Mucosa of descending colon (tissue), 3 donors: ENCODE measurements at regions not wholly inside any gene's neighbourhood (a gene's known extent, or its start where the extent isn't known, plus 50 kb on each side); places are given as distances from the start of the nearest gene placed in this dataset.
"Not testable (repeated sequence)": the region's sequence is repeated elsewhere in the genome, so short reads cannot be mapped to it uniquely, and the experiment has no call there.

Experiments used
- ATAC-seq: fragments of 200-7000 bp; cut with Tn5 transposase; one replicate; pipeline ENCODE4 v1.9.1; 2020; ENCODE audit warnings: mild to moderate bottlenecking, moderate library complexity
- DNase-seq, 3 donors: peaks; one replicate each; pipeline ENCODE4 v3.0.0-alpha.2; 2020
- H3K36me3 ChIP-seq: fragments of 200-600 bp; one replicate; pipeline ENCODE4 v1.8.0; 2021; ENCODE audit warnings: low read depth, mild to moderate bottlenecking
- H3K4me1 ChIP-seq: fragments of 200-600 bp; one replicate; pipeline ENCODE4 v1.8.0; 2021; ENCODE audit warnings: low read depth, mild to moderate bottlenecking
- H3K4me3 ChIP-seq: fragments of 200-600 bp; one replicate; pipeline ENCODE4 v1.8.0; 2021; ENCODE audit warnings: mild to moderate bottlenecking
- H3K9me3 ChIP-seq: fragments of 200-600 bp; one replicate; pipeline ENCODE4 v1.8.0; 2021; ENCODE audit warnings: mild to moderate bottlenecking
- CTCF ChIP-seq: fragments of 200-600 bp; IDR thresholded peaks from one replicate; pipeline ENCODE4 v1.8.0; 2022; ENCODE audit warnings: antibody characterized with exemption, mild to moderate bottlenecking
- intact Hi-C, 2 donors: fragments of 100-400 bp; cut with DNase I in 1 of 2; cut with micrococcal nuclease in 1 of 2; formaldehyde crosslinking; loops; one replicate each; pipeline versions ENCODE4 v1.11.0 to v1.11.1; 2022; cut with DNase I, micrococcal nuclease
- donor health status: DM: no; HTN: no; CAD: no; lungs with moderate emphysema.
- donor health status: DM: no; HTN: no; CAD: no.
- donor health status: DM: no; HTN: yes; CAD: no.

DNA sequence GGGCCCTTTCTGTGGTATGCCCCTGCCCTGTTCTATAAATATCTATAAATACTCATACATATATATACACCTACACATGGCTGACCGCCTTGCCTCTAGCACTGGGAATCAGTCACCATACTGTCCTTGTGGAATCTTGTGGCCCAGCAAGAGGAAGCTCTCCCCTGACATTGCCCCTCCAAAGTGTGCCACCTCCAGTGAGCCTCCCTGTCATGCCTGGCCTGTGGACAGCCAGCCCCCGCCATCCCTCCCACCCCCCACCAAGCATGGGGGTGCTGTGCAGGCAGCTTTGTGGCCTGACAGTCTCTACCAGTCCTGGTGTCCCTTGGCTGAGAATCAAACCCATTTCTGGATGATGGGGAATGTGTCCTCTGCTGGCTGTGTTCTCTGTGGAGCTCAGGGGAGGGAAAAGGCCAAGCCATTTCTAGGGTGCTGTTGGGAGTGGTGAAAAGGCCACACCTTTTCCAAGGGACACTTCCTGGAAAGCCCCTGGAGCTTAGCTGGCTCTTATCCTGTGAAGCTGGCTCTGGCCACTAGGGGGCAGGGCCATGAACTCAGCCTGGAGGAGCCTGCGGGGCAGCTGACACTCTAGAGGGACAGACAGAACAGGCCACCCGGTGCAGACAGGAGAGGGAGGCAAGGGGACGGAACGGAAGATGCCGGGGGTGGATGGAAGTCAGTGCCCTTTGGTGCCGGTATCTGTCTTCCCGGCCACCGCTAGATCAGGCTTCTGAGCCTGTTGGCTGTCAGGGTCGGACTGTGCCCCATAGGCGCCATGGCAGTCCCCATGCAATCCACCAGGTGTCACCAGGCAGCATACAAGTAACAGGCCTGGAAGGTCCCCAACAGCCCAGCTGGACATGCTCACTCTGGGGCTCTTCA is 167.2 kb downstream of the TBC1D2B start:
- TF ChIP-seq CTCF: peak; percentile 69
- H3K36me3 ChIP-seq, intact Hi-C loops, H3K9me3 ChIP-seq, H3K4me1 ChIP-seq, H3K4me3 ChIP-seq: not testable (repeated sequence)
- ATAC-seq (peak; percentile 64), DNase-seq (peak; percentile 88 to 93 (median 89))

DNA sequence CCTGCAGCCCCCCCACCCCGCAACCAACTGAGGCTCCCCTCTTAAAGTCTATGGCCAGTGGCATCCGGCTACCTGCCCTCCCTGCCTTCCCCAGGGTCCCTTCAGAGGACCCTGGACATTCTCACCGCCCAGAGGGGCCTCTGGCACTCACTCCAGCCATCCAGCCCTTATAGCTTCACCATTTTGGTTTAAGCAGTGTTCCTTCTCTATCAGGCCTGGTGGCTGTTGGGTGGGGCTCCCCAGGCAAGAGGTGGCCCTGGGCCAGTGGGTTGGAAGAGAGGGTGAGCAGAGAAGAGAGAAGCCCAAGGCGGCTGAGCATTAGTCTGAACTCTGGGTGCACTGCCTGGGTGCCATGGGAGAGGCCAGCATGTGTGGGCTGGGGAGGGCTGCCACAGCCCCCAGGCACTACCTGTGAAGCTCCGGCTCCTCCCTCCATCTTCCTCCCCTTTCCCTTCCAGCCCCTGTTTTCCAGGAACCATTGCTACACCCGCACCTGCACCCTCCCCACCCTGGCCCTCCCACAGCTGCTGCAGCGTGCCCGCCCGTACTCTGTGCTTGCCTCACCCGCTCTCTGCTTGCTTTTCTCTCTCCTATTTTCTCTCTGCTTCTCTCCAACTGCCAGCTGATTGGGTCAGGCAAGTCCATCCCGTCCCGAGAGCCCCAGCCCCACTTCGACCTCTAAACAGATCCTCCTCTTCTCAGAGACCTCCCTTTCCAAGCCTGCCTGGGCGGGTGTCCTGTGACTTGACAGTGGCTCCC is 168.2 kb downstream of the TBC1D2B start:
- DNase-seq: peak in 2 of 3 donors; percentile 49 to 61
- intact Hi-C loops: no loop called here
- TF ChIP-seq CTCF: no peak

GRCh38 chr15:77908752-77909111 is 168.8 kb downstream of the TBC1D2B start:
- DNase-seq, H3K4me1 ChIP-seq, intact Hi-C loops, H3K36me3 ChIP-seq, H3K4me3 ChIP-seq, H3K9me3 ChIP-seq, ATAC-seq: not testable (repeated sequence)

More for the DNA sequence above, 168.2 kb downstream of the TBC1D2B start:
- H3K36me3 ChIP-seq: no peaks in the 10 kb centered on the region
- H3K9me3 ChIP-seq: no peaks in the 10 kb centered on the region
- ATAC-seq: peak; percentile 65
- no peak overlapping the region for H3K4me3 ChIP-seq
- peaks cover 4% of the 10 kb centered on the region for H3K4me1 ChIP-seq

GRCh38 chr15:77907824-77908751 is 169.4 kb downstream of the TBC1D2B start:
- no peaks in the 10 kb centered on the region for H3K9me3 ChIP-seq
- intact Hi-C loops: no loop called here
- H3K36me3 ChIP-seq: no peaks in the 10 kb centered on the region
- peak; percentile 78 to 82 (median 79) for DNase-seq
- peaks cover 4% of the 10 kb centered on the region for H3K4me1 ChIP-seq
- H3K4me3 ChIP-seq: no peak overlapping the region
- ATAC-seq: peak; percentile 91
- peak; percentile 46 for TF ChIP-seq CTCF

GRCh38 chr15:77906062-77906990 is 171.2 kb downstream of the TBC1D2B start:
- H3K4me3 ChIP-seq, ATAC-seq, intact Hi-C loops, H3K36me3 ChIP-seq, H3K9me3 ChIP-seq, H3K4me1 ChIP-seq, DNase-seq: not testable (repeated sequence)
